Posterior cingulate gyrus (tissue), 11 donors: ENCODE measurements at regions not wholly inside any gene's neighbourhood (a gene's known extent, or its start where the extent isn't known, plus 50 kb on each side); places are given as distances from the start of the nearest gene placed in this dataset.

Experiments
- DNase-seq, 10 donors: peaks; one replicate each; pipeline versions ENCODE4 v3.0.0 to v3.0.0-alpha.2; 2020 to 2021; ENCODE audit warnings: mixed read lengths in 3 of 10
- intact Hi-C: fragments of 100-400 bp; cut with DNase I; formaldehyde crosslinking; loops from one replicate; pipeline ENCODE4 v1.15.1; 2023

- no peak for DNase-seq
- intact Hi-C loops: no loop called here
These were observed 172.5 kb downstream of the FOXA2 start for GRCh38 chr20:22411627-22412450.

GRCh38 chr20:22411286-22411626, 173.1 kb downstream of the FOXA2 start:
- intact Hi-C loops: no loop called here
- DNase-seq: no peak

- DNase-seq: no peak
These were observed 173.7 kb downstream of the FOXA2 start for GRCh38 chr20:22410556-22411130.

GRCh38 chr20:22408521-22409402, 175.6 kb downstream of the FOXA2 start:
- no peak for DNase-seq
- intact Hi-C loops: loop anchor here (10.0 kb wide), 1 partner anchor 56 kb away; no protein-coding TSS in a partner anchor

More at GRCh38 chr20:22410556-22411130, 173.7 kb downstream of the FOXA2 start:
- intact Hi-C loops: no loop called here

GRCh38 chr20:22407237-22408193, 176.9 kb downstream of the FOXA2 start:
- no peak for DNase-seq
- intact Hi-C loops: loop anchor here (10.0 kb wide), 1 partner anchor 57 kb away; no protein-coding TSS in a partner anchor

GRCh38 chr20:22404419-22405170, 179.8 kb downstream of the FOXA2 start:
- DNase-seq: no peak
- intact Hi-C loops: loop anchor here (10.0 kb wide), 1 partner anchor 60 kb away; no protein-coding TSS in a partner anchor

GRCh38 chr20:22403632-22404361, 180.6 kb downstream of the FOXA2 start:
- DNase-seq: no peak

GRCh38 chr20:22403022-22403631, 181.2 kb downstream of the FOXA2 start:
- intact Hi-C loops: loop anchor here (10.0 kb wide), 1 partner anchor 62 kb away; no protein-coding TSS in a partner anchor
- DNase-seq: no peak

More at GRCh38 chr20:22403632-22404361, 180.6 kb downstream of the FOXA2 start:
- intact Hi-C loops: loop anchor here (10.0 kb wide), 1 partner anchor 61 kb away; no protein-coding TSS in a partner anchor

GRCh38 chr20:22402550-22402949, 181.8 kb downstream of the FOXA2 start:
- DNase-seq: no peak
- intact Hi-C loops: loop anchor here (10.0 kb wide), 1 partner anchor 62 kb away; no protein-coding TSS in a partner anchor

GRCh38 chr20:22400440-22400839, 183.9 kb downstream of the FOXA2 start:
- no peak for DNase-seq

GRCh38 chr20:22394583-22394982, 189.8 kb downstream of the FOXA2 start:
- no peak for DNase-seq
- intact Hi-C loops: no loop called here

More at GRCh38 chr20:22400440-22400839, 183.9 kb downstream of the FOXA2 start:
- intact Hi-C loops: loop anchor here (10.0 kb wide), 1 partner anchor 64 kb away; no protein-coding TSS in a partner anchor

- intact Hi-C loops: no loop called here
- DNase-seq: no peak
These were observed 193.8 kb downstream of the FOXA2 start for GRCh38 chr20:22390543-22390903.

- intact Hi-C loops: no loop called here
- no peak for DNase-seq
These were observed 194.4 kb downstream of the FOXA2 start for GRCh38 chr20:22389836-22390542.

- intact Hi-C loops: no loop called here
- no peak for DNase-seq
These were observed 196.9 kb downstream of the FOXA2 start for GRCh38 chr20:22387452-22387851.

- no peak for DNase-seq
- intact Hi-C loops: no loop called here
These were observed 198.1 kb downstream of the FOXA2 start for GRCh38 chr20:22386306-22386623.

- no peak for DNase-seq
- intact Hi-C loops: no loop called here
These were observed 198.6 kb downstream of the FOXA2 start for GRCh38 chr20:22385602-22386305.

- intact Hi-C loops: no loop called here
- no peak for DNase-seq
These were observed 199.4 kb downstream of the FOXA2 start for GRCh38 chr20:22384978-22385377.
